COLO829 (cell line): ENCODE measurements at regions not wholly inside any gene's neighbourhood (a gene's known extent, or its start where the extent isn't known, plus 50 kb on each side); places are given as distances from the start of the nearest gene placed in this dataset.

Experiments
- DNase-seq: peaks from one replicate; pipeline ENCODE4 v3.0.0; 2012; ENCODE audit warnings: low spot score

DNA sequence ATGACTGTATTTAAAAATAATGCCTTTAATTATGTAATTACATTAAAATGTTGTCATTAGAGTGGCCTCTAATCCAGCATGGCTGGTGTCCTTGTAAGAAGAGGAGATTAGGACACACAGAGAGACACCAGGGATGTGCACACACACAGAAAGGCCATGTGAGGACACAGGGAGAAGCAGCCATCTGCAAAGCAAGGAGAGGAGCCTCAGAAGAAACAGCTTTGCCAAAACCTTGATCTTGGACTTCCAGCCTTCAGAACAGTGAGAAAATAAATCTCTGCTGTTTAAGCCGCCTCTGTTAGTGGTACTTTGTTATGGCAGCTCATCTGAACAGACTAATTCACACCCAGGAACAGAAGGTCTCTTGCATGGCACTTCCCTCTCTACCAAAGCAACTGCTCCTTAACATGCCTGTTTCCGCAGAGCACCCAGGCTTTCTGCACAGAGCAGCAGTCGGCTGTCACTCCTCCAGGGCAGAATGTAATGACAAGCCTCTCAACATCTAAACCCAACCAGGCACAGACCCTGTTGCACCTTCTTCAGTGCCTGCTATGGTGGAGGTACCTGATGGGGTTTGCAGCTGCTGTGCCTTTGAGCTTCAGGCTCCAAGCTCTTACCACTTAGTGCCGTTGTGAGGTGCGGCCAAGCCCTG is 377.7 kb downstream of the TDRD15 start:
- no peak for DNase-seq

DNA sequence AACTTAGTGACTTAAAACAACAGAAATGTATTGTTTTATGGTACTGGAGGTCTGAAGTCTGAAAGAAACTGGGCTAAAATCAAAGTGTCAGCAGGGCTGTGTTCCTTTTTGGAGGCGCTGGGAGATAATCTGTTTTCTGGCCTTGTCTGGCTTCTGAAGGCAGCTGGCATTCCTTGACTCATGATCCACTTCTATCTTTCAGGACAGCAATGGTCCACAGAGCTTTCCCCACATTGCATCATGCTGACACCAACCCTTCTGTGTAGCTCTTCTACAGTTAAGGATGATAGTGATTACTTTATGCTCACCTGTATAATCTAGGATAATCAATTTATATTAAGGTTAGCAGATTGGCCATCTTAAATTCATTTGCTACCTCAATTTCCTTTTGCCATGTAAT is 392.1 kb downstream of the TDRD15 start:
- DNase-seq: no peak

GRCh38 chr2:21519412-21519811 is 395.6 kb downstream of the TDRD15 start:
- no peak for DNase-seq

DNA sequence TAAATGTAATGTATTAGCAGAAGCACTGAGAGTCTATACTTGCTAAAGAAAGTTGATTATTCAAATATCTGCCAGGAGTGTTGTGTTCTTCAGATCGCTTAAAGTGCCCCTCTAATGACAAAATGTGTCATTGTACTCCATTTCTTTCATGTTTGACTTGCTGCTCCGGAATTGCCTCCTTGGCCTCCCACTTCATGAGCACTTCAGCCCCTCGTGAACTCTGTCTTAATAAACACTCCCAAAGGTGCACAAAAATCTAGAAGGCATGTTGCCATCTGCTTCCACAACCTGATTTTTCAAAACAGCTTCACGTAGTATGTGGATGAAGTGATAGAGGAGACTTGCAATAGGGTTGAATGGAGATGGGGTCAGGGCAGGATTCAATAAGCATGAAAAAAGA is 396.1 kb downstream of the TDRD15 start:
- DNase-seq: no peak

- no peak for DNase-seq
Observed at GRCh38 chr2:21535826-21536225, 412.1 kb downstream of the TDRD15 start.

GRCh38 chr2:21539685-21540084 is 415.9 kb downstream of the TDRD15 start:
- DNase-seq: no peak

DNA sequence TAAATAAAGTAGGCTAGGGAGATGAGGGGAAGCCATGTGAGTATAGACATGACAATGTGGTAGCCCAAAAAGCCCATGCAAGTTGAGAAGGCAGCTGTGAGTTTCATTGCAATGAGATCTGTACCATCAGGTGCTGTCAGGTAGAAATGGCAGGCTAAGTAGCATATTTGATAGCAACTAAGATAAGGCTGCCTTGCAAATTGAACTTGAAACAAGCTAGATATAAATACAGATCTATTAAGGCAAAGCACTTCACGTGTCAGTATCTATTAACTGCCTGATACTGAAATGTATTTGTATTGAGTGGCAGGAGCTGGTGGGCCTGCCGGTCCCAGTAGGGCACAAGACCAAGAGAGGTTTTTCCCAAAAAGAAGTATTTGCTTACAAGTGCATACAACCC is 419.9 kb downstream of the TDRD15 start:
- no peak for DNase-seq

GRCh38 chr2:21544392-21544791 is 420.6 kb downstream of the TDRD15 start:
- DNase-seq: no peak

- no peak for DNase-seq
Observed at GRCh38 chr2:21552981-21553380, 429.2 kb downstream of the TDRD15 start.

GRCh38 chr2:21559351-21559750 is 435.6 kb downstream of the TDRD15 start:
- no peak for DNase-seq

DNA sequence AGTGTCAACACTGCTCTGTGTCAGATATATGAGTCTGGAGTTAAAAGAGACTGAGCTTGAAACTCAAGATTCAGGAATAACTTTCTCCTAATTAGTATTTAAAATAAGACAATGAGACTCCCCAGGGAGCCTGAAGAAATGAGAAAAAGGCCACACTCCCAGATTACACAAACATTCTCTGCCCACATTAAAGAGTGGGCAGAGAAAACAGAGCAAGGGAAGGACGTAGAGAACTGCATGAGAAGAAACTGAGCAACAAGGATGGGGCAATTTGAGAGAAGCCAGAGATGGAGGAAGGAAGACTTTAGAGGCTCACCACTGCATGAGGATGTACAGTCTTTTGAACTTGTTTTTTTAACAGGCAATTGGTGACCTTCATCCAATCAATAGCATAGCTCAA is 438.2 kb downstream of the TDRD15 start:
- DNase-seq: no peak

DNA sequence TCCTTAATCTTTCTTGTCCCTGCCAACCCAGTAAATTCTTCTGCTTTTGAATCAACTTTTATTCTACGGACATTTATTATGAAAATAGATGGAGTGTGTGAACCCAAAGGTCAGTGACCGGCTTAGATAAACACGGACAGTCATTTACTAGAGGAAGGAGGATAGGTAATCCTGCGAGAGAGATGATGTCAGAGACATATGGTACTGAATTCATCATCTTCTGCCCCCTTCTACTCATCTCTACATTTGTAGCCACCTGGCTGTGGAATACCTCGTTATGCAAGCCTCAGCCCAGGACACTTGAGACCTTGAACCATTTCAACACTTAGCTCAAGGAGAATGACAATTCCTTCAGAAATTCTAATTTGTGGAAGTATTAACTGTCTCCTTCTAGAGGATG is 443.6 kb downstream of the TDRD15 start:
- DNase-seq: no peak

- DNase-seq: no peak
Observed at GRCh38 chr2:21571686-21572085, 447.9 kb downstream of the TDRD15 start.

DNA sequence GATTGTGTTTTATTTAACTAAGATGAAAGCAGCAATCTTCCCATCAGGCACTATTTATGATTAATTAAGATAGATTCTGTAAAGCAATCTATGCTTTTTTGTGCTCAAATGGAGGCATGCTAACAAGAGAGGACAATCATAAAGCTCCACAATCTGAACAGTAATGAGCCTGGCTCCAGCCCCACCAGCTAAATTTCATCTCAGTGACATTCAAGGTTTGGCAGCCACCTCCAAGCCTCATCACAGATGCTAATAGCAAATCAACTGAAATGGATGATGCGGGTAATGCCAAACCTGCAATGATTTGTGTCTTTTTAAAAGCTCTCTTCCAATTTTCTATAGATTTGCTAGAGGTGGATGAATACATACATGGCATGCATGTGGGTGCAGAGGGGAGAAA is 456.6 kb downstream of the TDRD15 start:
- DNase-seq: no peak

DNA sequence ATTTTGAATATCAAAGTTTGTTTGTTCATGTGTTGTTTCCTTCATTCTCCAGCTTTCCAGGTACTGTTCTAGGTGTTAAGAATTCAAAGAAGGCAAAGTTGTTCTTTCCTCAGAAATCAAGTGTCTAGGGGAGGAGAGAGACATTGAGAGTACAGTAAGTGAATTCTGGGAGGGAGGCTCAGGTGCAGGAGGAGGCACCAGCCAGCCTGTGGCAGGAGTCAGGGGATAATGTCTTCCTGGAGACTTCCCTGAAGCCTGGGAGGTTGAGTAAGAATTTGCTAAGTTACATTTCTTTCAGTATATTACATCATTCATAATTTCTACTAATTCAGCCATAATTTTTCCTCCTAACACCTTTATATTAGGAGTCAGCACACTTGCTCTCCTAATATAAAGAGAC is 462.1 kb downstream of the TDRD15 start:
- DNase-seq: no peak

GRCh38 chr2:21590026-21590690 is 466.4 kb downstream of the TDRD15 start:
- DNase-seq: no peak

DNA sequence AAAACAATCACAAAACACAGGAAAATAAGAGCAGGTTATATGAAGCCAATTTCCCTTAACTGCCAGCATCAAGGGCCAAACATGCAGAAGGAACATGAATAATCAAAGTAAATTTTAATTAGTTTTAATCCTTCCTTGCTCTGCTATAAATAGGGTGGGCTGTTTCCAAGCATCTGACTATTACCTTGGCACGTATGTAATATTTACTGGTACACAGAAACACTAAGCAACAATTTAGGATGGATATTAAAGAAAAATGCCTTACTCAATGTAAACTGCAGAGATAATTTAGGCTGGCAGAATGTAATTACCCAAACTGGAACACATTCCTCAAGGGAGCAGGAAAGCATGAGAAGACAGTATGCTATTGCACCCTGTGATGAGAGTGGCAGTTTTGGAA is 468.2 kb downstream of the TDRD15 start:
- DNase-seq: no peak

DNA sequence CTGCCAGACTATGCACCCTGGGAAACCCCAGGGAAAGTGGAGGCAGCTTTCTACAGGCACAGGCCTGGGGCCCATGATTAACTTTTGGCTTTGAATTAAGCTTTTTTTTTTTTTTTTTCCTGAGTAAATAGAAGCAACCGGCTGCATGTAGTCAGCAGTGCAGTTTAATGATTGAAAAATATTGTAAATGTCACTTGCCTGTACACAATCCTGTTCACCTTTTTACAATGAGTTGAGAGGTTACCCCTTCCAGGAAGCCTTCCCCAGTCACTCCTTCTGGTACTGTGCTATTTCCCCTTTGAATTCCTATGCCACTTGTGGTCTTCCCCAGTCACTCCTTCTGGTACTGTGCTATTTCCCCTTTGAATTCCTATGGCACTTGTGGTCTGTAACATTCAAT is 475.6 kb downstream of the TDRD15 start:
- DNase-seq: no peak

DNA sequence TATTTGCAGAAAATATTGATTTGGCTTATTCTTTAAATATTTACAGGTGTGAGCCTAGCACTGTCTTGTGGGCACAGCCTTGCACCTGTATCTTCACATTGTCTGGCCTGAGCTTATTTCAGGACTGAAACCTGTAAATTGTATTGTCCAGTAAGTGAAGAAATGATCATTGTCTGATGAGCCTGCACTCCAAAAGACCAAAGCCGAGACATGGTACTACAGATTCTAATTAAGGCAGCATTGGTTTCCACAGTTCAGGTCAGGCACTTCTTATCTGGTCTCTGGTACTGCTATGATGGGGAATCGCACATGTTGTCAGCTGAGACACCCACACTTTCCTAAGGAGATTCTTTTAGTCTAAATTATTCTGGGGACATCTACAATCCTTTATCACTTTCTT is 479.0 kb downstream of the TDRD15 start:
- no peak for DNase-seq

DNA sequence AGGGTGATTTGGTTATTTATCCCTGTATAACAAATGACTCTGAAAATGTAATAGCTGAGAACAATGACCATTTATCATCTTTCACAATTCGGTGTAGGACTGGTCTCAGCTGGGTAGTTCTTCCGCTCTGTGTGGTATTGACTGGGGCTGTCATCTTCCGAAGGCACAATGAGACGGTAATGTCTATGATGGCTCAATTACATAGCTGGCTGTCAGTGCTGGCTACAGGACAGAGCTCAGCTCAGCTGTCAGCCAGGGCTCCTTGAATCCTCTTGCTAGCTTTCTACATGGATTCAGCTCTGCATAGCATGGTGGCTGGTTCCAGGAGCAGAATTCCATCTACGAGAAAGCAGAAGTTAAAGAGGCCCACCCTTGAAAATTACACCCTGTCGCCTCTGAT is 483.8 kb downstream of the TDRD15 start:
- DNase-seq: no peak

- no peak for DNase-seq
Observed at GRCh38 chr2:21610304-21610703, 486.5 kb downstream of the TDRD15 start.

GRCh38 chr2:21617885-21618434 is 494.2 kb downstream of the TDRD15 start:
- DNase-seq: no peak

DNA sequence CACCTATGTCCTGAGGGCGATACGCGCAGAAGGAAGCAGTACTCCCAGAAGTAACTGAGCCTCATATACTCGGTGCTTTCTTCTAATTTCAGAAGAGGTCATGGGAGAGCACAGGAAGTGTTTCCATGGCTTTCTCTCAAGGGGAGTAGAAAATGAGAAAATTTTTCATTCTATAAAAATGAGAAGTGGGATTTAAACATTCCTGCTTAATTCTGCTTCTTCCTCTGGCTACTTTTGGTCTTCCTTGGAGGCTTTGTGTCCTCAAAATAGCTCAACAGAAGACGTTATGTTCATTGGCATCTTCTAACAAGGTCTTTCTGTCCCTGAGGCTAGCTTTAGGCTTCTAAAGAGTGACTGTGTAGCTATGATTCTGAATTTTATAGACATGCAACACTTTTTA is 497.0 kb downstream of the TDRD15 start:
- DNase-seq: peak; percentile 54

DNA sequence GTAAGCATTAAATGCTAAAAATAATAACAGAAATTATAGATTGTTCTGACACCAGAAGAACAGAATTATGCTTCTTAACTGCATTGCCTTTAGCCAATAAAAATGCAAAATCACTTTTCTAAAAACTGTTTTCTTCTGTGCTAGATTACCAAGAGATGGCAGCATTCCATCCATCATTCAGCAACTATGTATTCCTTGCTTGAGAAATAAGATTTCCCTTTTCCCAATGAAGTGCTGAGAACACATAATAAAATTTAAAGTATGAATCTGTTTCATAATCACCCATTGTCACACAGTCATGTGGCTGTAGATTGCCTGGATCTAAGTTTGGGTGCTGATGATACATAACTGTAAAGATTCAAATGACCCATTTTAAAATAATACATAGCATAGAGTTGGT is 504.2 kb downstream of the TDRD15 start:
- DNase-seq: no peak
